Osteocyte (in vitro differentiated cells): ENCODE measurements at regions not wholly inside any gene's neighbourhood (a gene's known extent, or its start where the extent isn't known, plus 50 kb on each side); places are given as distances from the start of the nearest gene placed in this dataset.

Experiments
- DNase-seq: peaks from one replicate; pipeline ENCODE4 v3.0.0; 2021; ENCODE audit warnings: mixed read lengths; ENCODE audit not compliant: unreplicated experiment; ENCODE audit errors: extremely low spot score
- H3K27ac Mint-ChIP-seq: one replicate; pipeline ENCODE4 v1.8.0; 2021; ENCODE audit warnings: mild to moderate bottlenecking, mixed read lengths; ENCODE audit not compliant: unreplicated experiment
- H3K27me3 Mint-ChIP-seq: one replicate; pipeline ENCODE4 v1.8.0; 2021; ENCODE audit warnings: mixed read lengths; ENCODE audit not compliant: unreplicated experiment
- H3K36me3 Mint-ChIP-seq: one replicate; pipeline ENCODE4 v1.8.0; 2021; ENCODE audit warnings: mixed read lengths; ENCODE audit not compliant: unreplicated experiment
- H3K4me1 Mint-ChIP-seq: one replicate; pipeline ENCODE4 v1.8.0; 2021; ENCODE audit warnings: mixed read lengths; ENCODE audit not compliant: unreplicated experiment
- H3K4me3 Mint-ChIP-seq: one replicate; pipeline ENCODE4 v1.8.0; 2021; ENCODE audit warnings: mild to moderate bottlenecking, moderate library complexity, mixed read lengths; ENCODE audit not compliant: unreplicated experiment
- H3K9me3 Mint-ChIP-seq: one replicate; pipeline ENCODE4 v1.8.0; 2021; ENCODE audit warnings: mixed read lengths; ENCODE audit not compliant: unreplicated experiment
- TF ChIP-seq, protein P1 (sequence below): fragments of 200-600 bp; sonication (generic); IDR thresholded peaks from 2 replicates; pipeline ENCODE4 v1.5.0; 2021; ENCODE audit warnings: antibody characterized with exemption, mild to moderate bottlenecking, moderate library complexity

DNA sequence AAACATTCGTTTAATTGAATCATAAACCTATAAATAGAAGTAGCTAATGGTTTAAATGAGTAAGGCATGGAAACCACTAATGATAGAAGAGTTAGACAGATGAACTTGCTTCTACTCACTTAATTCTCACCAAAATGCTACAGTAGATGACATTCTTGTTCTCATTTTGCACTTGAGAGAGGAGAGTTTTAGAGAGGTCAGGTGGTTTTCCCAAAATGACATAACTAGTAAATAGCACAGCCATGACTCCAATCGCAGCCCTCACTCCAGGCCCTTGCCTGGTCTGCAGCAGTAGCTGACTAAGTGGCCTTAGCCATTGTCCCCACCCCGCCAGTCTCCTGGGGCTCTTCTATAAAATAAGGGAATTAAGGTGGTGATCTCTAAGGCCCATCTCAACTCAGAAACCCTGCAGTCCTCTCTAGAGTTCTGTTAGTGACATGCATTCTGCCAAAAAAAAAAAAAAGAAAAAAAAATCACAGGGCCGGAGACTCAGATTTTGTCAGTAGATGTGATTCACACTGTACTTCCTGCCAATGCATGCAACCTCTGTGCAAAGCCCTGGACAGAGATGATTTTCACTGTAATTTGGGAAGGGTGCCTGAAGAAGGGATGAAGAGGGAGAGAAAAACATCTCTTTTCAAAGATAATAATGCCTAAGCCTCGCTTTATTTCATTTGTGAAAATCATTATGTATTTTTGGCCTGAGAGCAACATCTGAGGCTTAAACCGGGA lies 221.8 kb downstream of the ANAPC1 start:
- Mint-ChIP-seq H3K4me3 (no peak overlapping the region), H3K36me3 (no peaks in the 10 kb centered on the region), H3K9me3 (no peaks in the 10 kb centered on the region), H3K27ac (no peak overlapping the region), H3K27me3 (no peaks in the 10 kb centered on the region), H3K4me1 (peaks cover 47% of the 10 kb centered on the region)
- TF ChIP-seq, protein P1, sequence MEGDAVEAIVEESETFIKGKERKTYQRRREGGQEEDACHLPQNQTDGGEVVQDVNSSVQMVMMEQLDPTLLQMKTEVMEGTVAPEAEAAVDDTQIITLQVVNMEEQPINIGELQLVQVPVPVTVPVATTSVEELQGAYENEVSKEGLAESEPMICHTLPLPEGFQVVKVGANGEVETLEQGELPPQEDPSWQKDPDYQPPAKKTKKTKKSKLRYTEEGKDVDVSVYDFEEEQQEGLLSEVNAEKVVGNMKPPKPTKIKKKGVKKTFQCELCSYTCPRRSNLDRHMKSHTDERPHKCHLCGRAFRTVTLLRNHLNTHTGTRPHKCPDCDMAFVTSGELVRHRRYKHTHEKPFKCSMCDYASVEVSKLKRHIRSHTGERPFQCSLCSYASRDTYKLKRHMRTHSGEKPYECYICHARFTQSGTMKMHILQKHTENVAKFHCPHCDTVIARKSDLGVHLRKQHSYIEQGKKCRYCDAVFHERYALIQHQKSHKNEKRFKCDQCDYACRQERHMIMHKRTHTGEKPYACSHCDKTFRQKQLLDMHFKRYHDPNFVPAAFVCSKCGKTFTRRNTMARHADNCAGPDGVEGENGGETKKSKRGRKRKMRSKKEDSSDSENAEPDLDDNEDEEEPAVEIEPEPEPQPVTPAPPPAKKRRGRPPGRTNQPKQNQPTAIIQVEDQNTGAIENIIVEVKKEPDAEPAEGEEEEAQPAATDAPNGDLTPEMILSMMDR = no peak
- DNase-seq = peak; percentile 46

DNA sequence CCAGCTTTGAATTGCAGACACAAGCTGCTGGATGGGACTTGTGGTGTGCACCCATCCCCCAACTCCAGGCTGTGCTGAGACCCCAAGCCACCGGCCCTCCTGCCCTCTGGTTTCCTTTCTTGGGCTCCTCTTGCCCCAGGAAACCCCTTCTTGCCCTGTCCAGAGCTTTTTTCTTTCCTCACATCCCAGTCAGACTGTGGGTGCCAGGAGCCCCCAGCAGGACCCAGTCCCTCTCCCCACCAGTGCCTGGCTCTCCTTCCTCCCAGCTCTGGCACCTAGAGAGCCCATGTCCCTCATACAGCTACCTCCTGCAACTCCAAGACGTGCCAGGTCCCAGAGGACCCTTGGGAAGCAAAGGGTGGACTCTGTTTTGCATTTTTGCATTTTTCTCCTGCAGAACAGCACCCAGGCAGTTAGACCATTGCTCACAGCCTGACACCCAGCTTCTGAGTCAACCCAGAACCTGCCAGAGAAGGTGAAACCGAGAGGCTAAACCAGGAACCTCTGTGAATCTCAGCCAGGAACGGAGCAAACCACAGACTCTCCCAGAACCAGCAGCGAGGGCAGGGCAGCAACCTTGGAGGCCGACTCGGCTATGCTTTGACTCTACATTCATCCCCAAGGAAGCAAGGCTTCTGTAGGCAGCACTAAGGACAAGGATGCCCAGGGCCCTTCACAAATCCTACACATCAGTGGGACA lies 221.1 kb downstream of the ANAPC1 start:
- no peak overlapping the region for H3K27ac Mint-ChIP-seq
- no peaks in the 10 kb centered on the region for H3K27me3 Mint-ChIP-seq
- H3K4me1 Mint-ChIP-seq = peaks cover 50% of the 10 kb centered on the region
- no peak overlapping the region for H3K4me3 Mint-ChIP-seq
- H3K36me3 Mint-ChIP-seq = no peaks in the 10 kb centered on the region
- TF ChIP-seq, protein P1 = no peak
- H3K9me3 Mint-ChIP-seq = no peaks in the 10 kb centered on the region
- peak; percentile 56 for DNase-seq

DNA sequence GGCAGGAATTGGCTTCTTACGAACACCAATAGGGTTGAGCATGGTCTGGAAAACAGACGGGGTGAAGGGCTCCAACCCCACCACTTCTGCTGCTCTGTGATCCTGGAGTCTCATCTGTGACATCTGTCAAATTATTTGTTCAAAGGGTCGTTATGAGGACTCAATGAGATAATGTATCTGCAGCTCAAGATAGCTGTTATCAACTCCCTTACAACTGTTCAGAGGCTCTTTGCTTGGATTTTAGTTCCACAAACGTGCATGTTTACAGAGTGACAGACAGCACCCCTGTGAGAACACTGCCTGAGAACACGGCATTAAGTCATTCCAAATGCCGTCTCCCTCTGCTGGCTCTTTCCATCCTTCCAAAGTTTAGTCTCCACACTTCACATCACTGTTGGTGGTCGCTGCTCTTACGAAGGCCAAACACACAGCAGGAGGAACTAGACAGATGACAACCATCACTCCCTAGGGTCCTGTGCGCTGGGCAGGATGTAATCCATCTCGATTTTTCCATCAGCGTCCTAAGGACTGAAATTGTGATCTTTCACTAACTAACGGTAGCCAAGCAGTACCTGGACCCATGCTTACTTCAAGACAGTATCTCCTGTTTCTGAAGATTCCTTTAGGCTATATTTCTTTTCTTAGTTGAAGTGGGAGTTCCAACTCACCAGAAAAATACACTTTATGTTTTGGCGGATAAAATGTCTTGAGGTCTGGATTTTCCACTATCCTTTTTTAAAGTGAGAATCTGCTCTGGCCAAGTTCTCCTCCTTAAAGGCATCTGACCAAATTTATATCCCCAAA lies 220.3 kb downstream of the ANAPC1 start:
- Mint-ChIP-seq H3K9me3 (no peaks in the 10 kb centered on the region), H3K27me3 (no peaks in the 10 kb centered on the region), H3K4me1 (peaks cover 50% of the 10 kb centered on the region), H3K27ac (peak overlapping the region; percentile 32), H3K36me3 (no peaks in the 10 kb centered on the region), H3K4me3 (no peak overlapping the region)
- TF ChIP-seq, protein P1 = peak; percentile 57
- peak; percentile 75 for DNase-seq

DNA sequence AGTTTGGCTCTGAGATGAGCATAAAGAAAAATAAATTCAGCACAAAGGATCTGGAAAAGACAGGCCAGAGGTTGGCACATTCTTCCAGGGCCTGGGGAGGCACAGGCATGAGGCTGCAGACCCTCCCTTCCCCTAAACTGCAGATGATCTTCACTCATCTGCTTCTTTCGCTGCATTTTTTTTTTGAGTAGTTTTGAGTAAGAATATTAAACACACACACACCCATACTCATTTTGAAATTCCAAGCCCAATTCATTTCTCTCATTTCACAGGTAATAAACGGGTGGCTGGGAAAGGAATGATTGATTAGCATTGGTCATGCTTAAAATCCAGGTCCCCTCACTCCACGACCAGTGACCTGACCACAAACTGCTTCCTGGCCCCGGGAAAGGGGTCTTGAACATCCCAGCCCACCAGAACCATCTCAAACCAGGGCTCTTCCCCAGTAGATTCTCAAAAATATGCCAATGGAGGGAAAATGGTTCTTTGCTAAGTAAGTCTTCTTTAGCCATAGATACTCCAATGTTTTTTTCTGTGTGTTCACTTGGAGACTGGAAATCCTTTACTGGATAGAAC lies 219.6 kb downstream of the ANAPC1 start:
- H3K4me3 Mint-ChIP-seq = no peak overlapping the region
- TF ChIP-seq, protein P1 = no peak
- H3K27me3 Mint-ChIP-seq = no peaks in the 10 kb centered on the region

More for the DNA sequence above, 219.6 kb downstream of the ANAPC1 start:
- no peak overlapping the region for H3K27ac Mint-ChIP-seq
- H3K36me3 Mint-ChIP-seq = no peaks in the 10 kb centered on the region
- peak; percentile 3 for DNase-seq
- H3K9me3 Mint-ChIP-seq = no peaks in the 10 kb centered on the region
- H3K4me1 Mint-ChIP-seq = peaks cover 45% of the 10 kb centered on the region
